HG02610 (cell line): ENCODE measurements at regions not wholly inside any gene's neighbourhood (a gene's known extent, or its start where the extent isn't known, plus 50 kb on each side); places are given as distances from the start of the nearest gene placed in this dataset.

ENCODE experiments used
- ATAC-seq: cut with Tn5 transposase; IDR thresholded peaks from one replicate; pipeline ENCODE4 v1.9.1; 2021; ENCODE audit warnings: mild to moderate bottlenecking, moderate library complexity; ENCODE audit not compliant: unreplicated experiment

- no peak for ATAC-seq
Measured at GRCh38 chr5:1707467-1707866, 92.2 kb downstream of the MRPL36 start.

- no peak for ATAC-seq
Measured at GRCh38 chr5:1706428-1706827, 93.2 kb downstream of the MRPL36 start.

GRCh38 chr5:1706021-1706420 lies 93.6 kb downstream of the MRPL36 start:
- ATAC-seq, result no peak

- ATAC-seq, result no peak
Measured at GRCh38 chr5:1704676-1705075, 95.0 kb downstream of the MRPL36 start.

DNA sequence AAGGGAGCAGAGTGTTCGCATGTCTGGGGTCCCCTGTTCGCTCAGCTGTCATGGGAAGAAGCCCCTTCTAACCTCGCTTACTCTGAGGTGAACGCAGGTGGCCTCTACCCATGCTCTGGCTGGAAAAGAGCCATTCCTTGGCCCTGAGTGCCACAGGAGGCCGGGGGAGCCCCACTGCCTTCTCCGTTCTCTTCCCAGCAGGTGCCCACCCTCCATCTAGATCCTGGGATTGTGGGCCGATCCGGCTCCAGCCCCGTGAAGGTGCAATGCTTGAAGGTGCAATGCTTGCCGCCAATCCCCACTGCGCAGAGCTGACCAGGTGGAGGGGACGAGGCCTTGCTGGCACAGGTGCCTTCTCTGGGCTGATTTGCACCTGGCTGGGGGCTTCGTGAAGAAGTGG lies 95.4 kb downstream of the MRPL36 start:
- ATAC-seq, result no peak

GRCh38 chr5:1703352-1704050 lies 96.1 kb downstream of the MRPL36 start:
- ATAC-seq, result no peak

DNA sequence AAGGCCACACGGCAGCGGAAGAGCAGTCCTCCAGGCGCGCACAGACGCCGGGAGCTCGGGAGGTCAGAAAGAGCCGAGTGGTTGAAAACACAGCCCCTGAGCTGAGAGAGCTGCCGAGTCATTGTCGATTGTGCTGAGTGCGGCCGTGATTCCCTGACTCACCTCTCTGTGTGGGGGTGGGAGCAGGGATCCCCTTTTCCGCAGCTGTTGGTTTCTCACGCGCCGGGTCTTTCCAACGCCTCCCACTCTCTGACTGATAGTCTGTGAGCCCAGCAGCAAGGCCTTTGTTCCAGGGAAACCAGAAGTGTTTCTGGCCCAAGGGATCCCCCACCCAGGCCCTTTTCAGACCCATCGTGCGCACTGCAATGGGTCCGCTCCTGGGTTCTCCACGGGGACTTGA lies 97.3 kb downstream of the MRPL36 start:
- no peak for ATAC-seq

- ATAC-seq, result no peak
Measured at GRCh38 chr5:1701884-1702283, 97.8 kb downstream of the MRPL36 start.

GRCh38 chr5:1701216-1701864 lies 98.3 kb downstream of the MRPL36 start:
- no peak for ATAC-seq

GRCh38 chr5:1699394-1699793 lies 100.2 kb downstream of the MRPL36 start:
- ATAC-seq, result no peak

GRCh38 chr5:1698589-1699316 lies 100.9 kb downstream of the MRPL36 start:
- no peak for ATAC-seq

GRCh38 chr5:1692381-1692780 lies 107.3 kb downstream of the MRPL36 start:
- no peak for ATAC-seq

- ATAC-seq, result no peak
Measured at GRCh38 chr5:1687301-1687970, 112.2 kb downstream of the MRPL36 start.

- no peak for ATAC-seq
Measured at GRCh38 chr5:1686016-1686802, 113.4 kb downstream of the MRPL36 start.

- no peak for ATAC-seq
Measured at GRCh38 chr5:1685066-1685465, 114.6 kb downstream of the MRPL36 start.

GRCh38 chr5:1681955-1682354 lies 117.7 kb downstream of the MRPL36 start:
- ATAC-seq, result no peak

DNA sequence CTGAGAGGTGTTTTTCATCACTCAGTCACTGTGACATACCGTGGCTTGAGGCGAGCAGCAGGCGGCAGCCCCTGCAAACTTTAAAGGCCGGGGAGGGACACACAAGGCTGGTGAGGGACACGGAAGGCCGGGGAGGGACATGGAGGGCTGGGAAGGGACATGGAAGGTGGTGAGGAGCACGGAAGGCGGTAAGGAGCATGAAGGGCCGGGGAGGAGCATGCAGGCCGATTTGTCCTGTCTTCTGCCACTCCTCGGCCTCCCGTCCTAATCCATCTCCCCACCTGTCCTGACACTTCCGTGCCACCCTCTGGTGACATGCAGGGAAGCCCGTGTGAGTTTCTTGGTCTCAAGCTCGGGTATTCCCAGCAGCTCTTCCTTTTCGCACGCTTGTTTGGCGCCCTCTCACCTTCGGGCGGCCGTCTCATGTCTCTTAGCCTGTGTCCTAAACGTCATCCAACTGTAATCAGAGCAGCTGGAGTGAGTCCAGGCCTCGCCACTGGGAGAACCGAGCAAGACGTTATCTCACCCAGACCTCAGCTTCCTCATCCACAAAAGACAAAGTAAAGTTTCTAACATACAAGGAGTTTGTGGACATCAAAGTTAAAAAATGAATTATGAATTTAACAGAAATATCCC lies 126.5 kb downstream of the MRPL36 start:
- no peak for ATAC-seq

- ATAC-seq, result no peak
Measured at GRCh38 chr5:1672396-1672795, 127.2 kb downstream of the MRPL36 start.

- ATAC-seq, result no peak
Measured at GRCh38 chr5:1671351-1671750, 128.3 kb downstream of the MRPL36 start.

- ATAC-seq, result no peak
Measured at GRCh38 chr5:1670351-1670750, 129.3 kb downstream of the MRPL36 start.
